ENCODE measurements at regions not wholly inside any gene's neighbourhood (a gene's known extent, or its start where the extent isn't known, plus 50 kb on each side); places are given as distances from the start of the nearest gene placed in this dataset.
"Not testable (repeated sequence)": the region's sequence is repeated elsewhere in the genome, so short reads cannot be mapped to it uniquely, and the experiment has no call there.

- H3K9me3 ChIP-seq (ENCODE audit: control extremely low read depth in 1 of 3, control insufficient read depth in 2 of 3, insufficient read depth in 1 of 3, low read length in 2 of 3); H3K27me3 ChIP-seq (replicated peaks in 1 of 4; ENCODE audit: control extremely low read depth in 1 of 4, control insufficient read depth in 3 of 4, insufficient read depth in 4 of 4, low read length in 3 of 4); ATAC-seq (ENCODE audit: low read depth); H3K4me2 ChIP-seq (replicated peaks; ENCODE audit: low read depth, low read length, poor library complexity, severe bottlenecking); POLR2A ChIA-PET; H2AFZ ChIP-seq (ENCODE audit: insufficient read depth, low read depth, low read length, poor library complexity, severe bottlenecking); H3K79me2 ChIP-seq (ENCODE audit: control insufficient read depth, insufficient read depth, low read length); H3K4me3 Mint-ChIP-seq; H4K20me1 ChIP-seq (ENCODE audit: control insufficient read depth, insufficient read depth, low read length, poor library complexity, severe bottlenecking); H3K9me3 Mint-ChIP-seq (ENCODE audit: insufficient read depth); H3K27ac Mint-ChIP-seq; H3K27me3 Mint-ChIP-seq; H3K4me3 ChIP-seq (ENCODE audit: control extremely low read depth in 1 of 5, extremely low read depth in 1 of 5, insufficient read depth in 1 of 5, low read depth in 2 of 5, low read length in 4 of 5); H3K4me1 Mint-ChIP-seq; H3K9ac ChIP-seq (ENCODE audit: low read length); H3K4me1 ChIP-seq (ENCODE audit: control insufficient read depth in 2 of 2, insufficient read depth in 2 of 2, low read length in 2 of 2); CTCF ChIA-PET; DNase-seq; H3K27ac ChIP-seq (ENCODE audit: low read length in 2 of 2); intact Hi-C loops (cut with micrococcal nuclease); H3K36me3 ChIP-seq (replicated peaks in 1 of 2; ENCODE audit: control extremely low read depth in 1 of 2, control insufficient read depth in 1 of 2, extremely low read depth in 1 of 2, insufficient read depth in 2 of 2, low read length in 1 of 2): not testable (repeated sequence)
- 57% methylated on average over 9 of the region's 11 CpGs for WGBS (ENCODE audit: insufficient coverage)
- TF ChIP-seq CTCF (IDR thresholded peaks at IDR 0.05) = peak; percentile 51
Observed at GRCh38 chr3:75552095-75552494, 112.0 kb upstream of the FRG2C start.

- H3K4me1 Mint-ChIP-seq; H3K27ac ChIP-seq (ENCODE audit: low read length in 2 of 2); H2AFZ ChIP-seq (ENCODE audit: insufficient read depth, low read depth, low read length, poor library complexity, severe bottlenecking); H3K4me3 Mint-ChIP-seq; CTCF ChIA-PET; H3K4me3 ChIP-seq (ENCODE audit: control extremely low read depth in 1 of 5, extremely low read depth in 1 of 5, insufficient read depth in 1 of 5, low read depth in 2 of 5, low read length in 4 of 5); H3K4me2 ChIP-seq (replicated peaks; ENCODE audit: low read depth, low read length, poor library complexity, severe bottlenecking); H3K4me1 ChIP-seq (ENCODE audit: control insufficient read depth in 2 of 2, insufficient read depth in 2 of 2, low read length in 2 of 2); POLR2A ChIA-PET; intact Hi-C loops (cut with micrococcal nuclease); H3K9ac ChIP-seq (ENCODE audit: low read length); ATAC-seq (ENCODE audit: low read depth); H3K27me3 Mint-ChIP-seq; H3K9me3 Mint-ChIP-seq (ENCODE audit: insufficient read depth); H3K36me3 ChIP-seq (replicated peaks in 1 of 2; ENCODE audit: control extremely low read depth in 1 of 2, control insufficient read depth in 1 of 2, extremely low read depth in 1 of 2, insufficient read depth in 2 of 2, low read length in 1 of 2); H4K20me1 ChIP-seq (ENCODE audit: control insufficient read depth, insufficient read depth, low read length, poor library complexity, severe bottlenecking); H3K27ac Mint-ChIP-seq; DNase-seq; H3K27me3 ChIP-seq (replicated peaks in 1 of 4; ENCODE audit: control extremely low read depth in 1 of 4, control insufficient read depth in 3 of 4, insufficient read depth in 4 of 4, low read length in 3 of 4); H3K79me2 ChIP-seq (ENCODE audit: control insufficient read depth, insufficient read depth, low read length); H3K9me3 ChIP-seq (ENCODE audit: control extremely low read depth in 1 of 3, control insufficient read depth in 2 of 3, insufficient read depth in 1 of 3, low read length in 2 of 3): not testable (repeated sequence)
- WGBS (ENCODE audit: insufficient coverage) = 81% methylated on average over 3 of the region's 3 CpGs
Observed at GRCh38 chr3:75564427-75564826, 99.7 kb upstream of the FRG2C start.

- H3K9me3 ChIP-seq (ENCODE audit: control extremely low read depth in 1 of 3, control insufficient read depth in 2 of 3, insufficient read depth in 1 of 3, low read length in 2 of 3); DNase-seq; H3K79me2 ChIP-seq (ENCODE audit: control insufficient read depth, insufficient read depth, low read length); H3K4me3 ChIP-seq (ENCODE audit: control extremely low read depth in 1 of 5, extremely low read depth in 1 of 5, insufficient read depth in 1 of 5, low read depth in 2 of 5, low read length in 4 of 5); intact Hi-C loops (cut with micrococcal nuclease); H3K36me3 ChIP-seq (replicated peaks in 1 of 2; ENCODE audit: control extremely low read depth in 1 of 2, control insufficient read depth in 1 of 2, extremely low read depth in 1 of 2, insufficient read depth in 2 of 2, low read length in 1 of 2); H3K4me2 ChIP-seq (replicated peaks; ENCODE audit: low read depth, low read length, poor library complexity, severe bottlenecking); H3K9ac ChIP-seq (ENCODE audit: low read length); ATAC-seq (ENCODE audit: low read depth); H3K27ac Mint-ChIP-seq; H3K4me1 ChIP-seq (ENCODE audit: control insufficient read depth in 2 of 2, insufficient read depth in 2 of 2, low read length in 2 of 2); H3K27me3 ChIP-seq (replicated peaks in 1 of 4; ENCODE audit: control extremely low read depth in 1 of 4, control insufficient read depth in 3 of 4, insufficient read depth in 4 of 4, low read length in 3 of 4); CTCF ChIA-PET; POLR2A ChIA-PET; H2AFZ ChIP-seq (ENCODE audit: insufficient read depth, low read depth, low read length, poor library complexity, severe bottlenecking); H3K4me1 Mint-ChIP-seq; H3K4me3 Mint-ChIP-seq; H4K20me1 ChIP-seq (ENCODE audit: control insufficient read depth, insufficient read depth, low read length, poor library complexity, severe bottlenecking); H3K27me3 Mint-ChIP-seq; H3K27ac ChIP-seq (ENCODE audit: low read length in 2 of 2); H3K9me3 Mint-ChIP-seq (ENCODE audit: insufficient read depth): not testable (repeated sequence)
- WGBS (ENCODE audit: insufficient coverage) = 74% methylated on average over 3 of the region's 7 CpGs
Observed at GRCh38 chr3:75572303-75572702, 91.8 kb upstream of the FRG2C start.

GRCh38 chr3:75579091-75579490 lies 85.0 kb upstream of the FRG2C start:
- H3K4me2 ChIP-seq (replicated peaks; ENCODE audit: low read depth, low read length, poor library complexity, severe bottlenecking); H2AFZ ChIP-seq (ENCODE audit: insufficient read depth, low read depth, low read length, poor library complexity, severe bottlenecking); H3K27ac Mint-ChIP-seq; H4K20me1 ChIP-seq (ENCODE audit: control insufficient read depth, insufficient read depth, low read length, poor library complexity, severe bottlenecking); H3K9ac ChIP-seq (ENCODE audit: low read length); H3K9me3 Mint-ChIP-seq (ENCODE audit: insufficient read depth); POLR2A ChIA-PET; H3K9me3 ChIP-seq (ENCODE audit: control extremely low read depth in 1 of 3, control insufficient read depth in 2 of 3, insufficient read depth in 1 of 3, low read length in 2 of 3); H3K36me3 ChIP-seq (replicated peaks in 1 of 2; ENCODE audit: control extremely low read depth in 1 of 2, control insufficient read depth in 1 of 2, extremely low read depth in 1 of 2, insufficient read depth in 2 of 2, low read length in 1 of 2); H3K79me2 ChIP-seq (ENCODE audit: control insufficient read depth, insufficient read depth, low read length); ATAC-seq (ENCODE audit: low read depth); intact Hi-C loops (cut with micrococcal nuclease); H3K27me3 ChIP-seq (replicated peaks in 1 of 4; ENCODE audit: control extremely low read depth in 1 of 4, control insufficient read depth in 3 of 4, insufficient read depth in 4 of 4, low read length in 3 of 4); H3K27ac ChIP-seq (ENCODE audit: low read length in 2 of 2); DNase-seq; H3K4me1 Mint-ChIP-seq; H3K4me1 ChIP-seq (ENCODE audit: control insufficient read depth in 2 of 2, insufficient read depth in 2 of 2, low read length in 2 of 2); H3K4me3 ChIP-seq (ENCODE audit: control extremely low read depth in 1 of 5, extremely low read depth in 1 of 5, insufficient read depth in 1 of 5, low read depth in 2 of 5, low read length in 4 of 5): not testable (repeated sequence)
- peak overlapping the region; percentile 67 for H3K4me3 Mint-ChIP-seq
- peaks cover 27% of the 10 kb centered on the region for H3K27me3 Mint-ChIP-seq
- CTCF ChIA-PET = interaction anchor here (1.8 kb wide), 1 partner anchor 10 kb away, joined by 4 read pairs; no protein-coding TSS in a partner anchor
- WGBS (ENCODE audit: insufficient coverage) = 50% methylated on average over 5 of the region's 10 CpGs
